ENCODE measurements at regions not wholly inside any gene's neighbourhood (a gene's known extent, or its start where the extent isn't known, plus 50 kb on each side); places are given as distances from the start of the nearest gene placed in this dataset.
"Not testable (repeated sequence)": the region's sequence is repeated elsewhere in the genome, so short reads cannot be mapped to it uniquely, and the experiment has no call there.

DNA sequence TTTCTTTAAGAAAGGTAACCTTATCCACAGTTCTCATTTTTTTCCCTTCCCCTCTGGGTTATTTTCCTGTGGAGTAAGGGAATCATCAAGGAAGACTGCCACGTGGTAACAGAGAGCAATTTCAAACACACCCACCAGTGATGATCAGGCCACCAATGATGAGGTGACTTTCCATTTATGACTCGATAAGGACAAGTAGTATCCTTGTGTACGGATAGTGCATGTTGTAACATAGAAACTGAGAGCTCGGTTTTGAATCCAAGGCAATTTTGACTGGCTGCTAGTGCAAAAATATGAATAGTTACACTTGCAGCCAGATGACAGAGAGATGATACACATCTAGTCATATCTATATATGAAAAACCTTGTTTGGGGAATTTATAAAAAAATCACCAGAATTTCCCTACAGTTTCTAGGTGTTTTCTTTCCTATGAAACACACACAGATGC, 143.6 kb upstream of the TCF4 start:
- Mint-ChIP-seq H3K27ac (no peak overlapping the region), H3K4me3 (no peak overlapping the region), H3K4me1 (no peaks in the 10 kb centered on the region), H3K36me3 (no peaks in the 10 kb centered on the region), H3K27me3 (no peaks in the 10 kb centered on the region), H3K9me3 (no peaks in the 10 kb centered on the region)
- ChIA-PET CTCF (no interaction called here), POLR2A (no interaction called here)
- DNase-seq (no peak), ATAC-seq (replicated peaks in 1 of 4) (no peak)
- Histone ChIP-seq H3K9me3 (no peaks in the 10 kb centered on the region), H3K4me1 (ENCODE audit: control insufficient read depth in 1 of 2, extremely low read depth in 1 of 2, insufficient read depth in 2 of 2, low read length in 2 of 2) (no peaks in the 10 kb centered on the region), H3K36me3 (ENCODE audit: control insufficient read depth in 2 of 2, extremely low read depth in 1 of 2, insufficient read depth in 1 of 2, low read length in 1 of 2) (no peaks in the 10 kb centered on the region), H3K27ac (ENCODE audit: low read length) (no peak overlapping the region), H3K4me3 (ENCODE audit: control insufficient read depth in 1 of 2, extremely low read depth in 1 of 2, low read length in 1 of 2) (no peak overlapping the region), H3K27me3 (replicated peaks in 1 of 2; ENCODE audit: control insufficient read depth in 2 of 2, extremely low read depth in 1 of 2, insufficient read depth in 2 of 2, low read length in 1 of 2) (no peaks in the 10 kb centered on the region)
- WGBS (ENCODE audit: insufficient coverage), result no CpG with 5 or more reads among the region's 4 CpGs

DNA sequence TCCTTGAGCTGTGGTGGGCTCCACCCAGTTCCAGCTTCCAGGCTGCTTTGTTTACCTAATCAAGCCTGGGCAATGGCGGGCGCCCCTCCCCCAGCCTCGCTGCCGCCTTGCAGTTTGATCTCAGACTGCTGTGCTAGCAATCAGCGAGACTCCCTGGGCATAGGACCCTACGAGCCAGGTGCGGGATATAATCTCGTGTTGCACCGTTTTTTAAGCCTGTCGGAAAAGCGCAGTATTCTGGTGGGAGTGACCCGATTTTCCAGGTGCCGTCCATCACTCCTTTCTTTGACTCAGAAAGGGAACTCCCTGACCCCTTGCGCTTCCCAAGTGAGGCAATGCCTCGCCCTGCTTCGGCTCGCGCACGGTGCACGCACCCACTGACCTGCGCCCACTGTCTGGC, 133.0 kb upstream of the TCF4 start:
- H3K27me3 ChIP-seq (replicated peaks in 1 of 2; ENCODE audit: control insufficient read depth in 2 of 2, extremely low read depth in 1 of 2, insufficient read depth in 2 of 2, low read length in 1 of 2); H3K4me3 Mint-ChIP-seq; H3K4me1 ChIP-seq (ENCODE audit: control insufficient read depth in 1 of 2, extremely low read depth in 1 of 2, insufficient read depth in 2 of 2, low read length in 2 of 2); CTCF ChIA-PET; H3K36me3 ChIP-seq (ENCODE audit: control insufficient read depth in 2 of 2, extremely low read depth in 1 of 2, insufficient read depth in 1 of 2, low read length in 1 of 2); ATAC-seq (replicated peaks in 1 of 4); DNase-seq; H3K4me1 Mint-ChIP-seq; H3K9me3 Mint-ChIP-seq; H3K9me3 ChIP-seq; H3K27me3 Mint-ChIP-seq; H3K27ac ChIP-seq (ENCODE audit: low read length); H3K36me3 Mint-ChIP-seq; H3K27ac Mint-ChIP-seq; H3K4me3 ChIP-seq (ENCODE audit: control insufficient read depth in 1 of 2, extremely low read depth in 1 of 2, low read length in 1 of 2); POLR2A ChIA-PET: not testable (repeated sequence)
- WGBS (ENCODE audit: insufficient coverage), result 91% methylated on average over 7 of the region's 21 CpGs

DNA sequence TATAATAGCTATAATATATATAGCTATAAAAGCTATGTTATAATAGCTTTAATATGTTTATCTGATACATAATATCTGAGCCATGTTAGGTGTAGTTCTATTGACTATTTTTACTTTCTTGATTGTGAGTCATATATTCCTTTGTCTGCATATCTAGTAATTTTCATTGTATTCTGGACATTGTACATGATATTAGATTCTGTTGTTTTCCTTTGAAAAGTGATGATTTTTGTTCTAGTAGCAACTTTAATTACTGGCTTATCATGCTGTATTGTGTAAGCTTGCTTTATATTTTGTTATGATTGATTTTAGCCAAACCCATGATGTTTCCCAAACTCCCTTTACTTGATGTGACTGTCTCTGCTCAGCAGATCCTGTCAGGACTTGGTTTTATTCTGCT, 125.7 kb upstream of the TCF4 start:
- Histone ChIP-seq H3K27me3 (replicated peaks in 1 of 2; ENCODE audit: control insufficient read depth in 2 of 2, extremely low read depth in 1 of 2, insufficient read depth in 2 of 2, low read length in 1 of 2) (no peaks in the 10 kb centered on the region), H3K4me3 (ENCODE audit: control insufficient read depth in 1 of 2, extremely low read depth in 1 of 2, low read length in 1 of 2) (no peak overlapping the region), H3K36me3 (ENCODE audit: control insufficient read depth in 2 of 2, extremely low read depth in 1 of 2, insufficient read depth in 1 of 2, low read length in 1 of 2) (no peaks in the 10 kb centered on the region), H3K4me1 (ENCODE audit: control insufficient read depth in 1 of 2, extremely low read depth in 1 of 2, insufficient read depth in 2 of 2, low read length in 2 of 2) (no peaks in the 10 kb centered on the region), H3K9me3 (peaks cover 8% of the 10 kb centered on the region), H3K27ac (ENCODE audit: low read length) (no peak overlapping the region)
- ChIA-PET POLR2A (no interaction called here), CTCF (no interaction called here)
- Mint-ChIP-seq H3K4me3 (no peak overlapping the region), H3K4me1 (no peaks in the 10 kb centered on the region), H3K27ac (no peak overlapping the region), H3K27me3 (no peaks in the 10 kb centered on the region), H3K9me3 (peaks cover 12 to 31% (median 14%) of the 10 kb centered on the region in 3 donors), H3K36me3 (no peaks in the 10 kb centered on the region)
- ATAC-seq (replicated peaks in 1 of 4) (no peak), DNase-seq (no peak)

DNA sequence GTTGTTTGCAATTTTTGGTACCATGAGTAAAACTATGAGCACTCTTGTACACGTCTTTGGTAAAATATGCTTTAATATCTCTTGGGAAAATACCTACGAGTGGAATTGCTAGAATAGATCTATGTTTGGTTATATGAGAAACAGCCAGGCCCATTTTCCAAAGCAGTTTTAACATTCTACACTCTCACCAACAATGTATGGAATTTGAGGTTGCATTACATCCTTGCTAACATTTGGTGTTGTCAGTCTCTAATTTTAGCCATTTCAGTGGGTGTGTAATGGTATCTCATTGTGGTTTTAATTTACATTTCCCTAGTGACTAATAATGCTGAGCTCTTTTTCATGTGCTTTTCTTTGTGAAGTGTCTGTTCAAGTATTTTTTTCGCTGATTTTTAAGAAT, 118.9 kb upstream of the TCF4 start:
- CTCF ChIA-PET, result no interaction called here
- Mint-ChIP-seq H3K36me3 (no peaks in the 10 kb centered on the region), H3K27ac (no peak overlapping the region), H3K27me3 (no peaks in the 10 kb centered on the region), H3K9me3 (peaks cover 9 to 19% (median 12%) of the 10 kb centered on the region in 3 donors), H3K4me1 (no peaks in the 10 kb centered on the region), H3K4me3 (no peak overlapping the region)
- ATAC-seq (replicated peaks in 1 of 4) (no peak), DNase-seq (no peak)
- H3K9me3 ChIP-seq, result peaks cover 4% of the 10 kb centered on the region
- POLR2A ChIA-PET, result no interaction called here
- H3K4me3 ChIP-seq (ENCODE audit: control insufficient read depth in 1 of 2, extremely low read depth in 1 of 2, low read length in 1 of 2), result no peak overlapping the region
- no peaks in the 10 kb centered on the region for H3K27me3 ChIP-seq (replicated peaks in 1 of 2; ENCODE audit: control insufficient read depth in 2 of 2, extremely low read depth in 1 of 2, insufficient read depth in 2 of 2, low read length in 1 of 2)
- no peaks in the 10 kb centered on the region for H3K36me3 ChIP-seq (ENCODE audit: control insufficient read depth in 2 of 2, extremely low read depth in 1 of 2, insufficient read depth in 1 of 2, low read length in 1 of 2)
- no peaks in the 10 kb centered on the region for H3K4me1 ChIP-seq (ENCODE audit: control insufficient read depth in 1 of 2, extremely low read depth in 1 of 2, insufficient read depth in 2 of 2, low read length in 2 of 2)
- WGBS (ENCODE audit: insufficient coverage), result no CpG with 5 or more reads among the region's 3 CpGs
- H3K27ac ChIP-seq (ENCODE audit: low read length), result no peak overlapping the region

DNA sequence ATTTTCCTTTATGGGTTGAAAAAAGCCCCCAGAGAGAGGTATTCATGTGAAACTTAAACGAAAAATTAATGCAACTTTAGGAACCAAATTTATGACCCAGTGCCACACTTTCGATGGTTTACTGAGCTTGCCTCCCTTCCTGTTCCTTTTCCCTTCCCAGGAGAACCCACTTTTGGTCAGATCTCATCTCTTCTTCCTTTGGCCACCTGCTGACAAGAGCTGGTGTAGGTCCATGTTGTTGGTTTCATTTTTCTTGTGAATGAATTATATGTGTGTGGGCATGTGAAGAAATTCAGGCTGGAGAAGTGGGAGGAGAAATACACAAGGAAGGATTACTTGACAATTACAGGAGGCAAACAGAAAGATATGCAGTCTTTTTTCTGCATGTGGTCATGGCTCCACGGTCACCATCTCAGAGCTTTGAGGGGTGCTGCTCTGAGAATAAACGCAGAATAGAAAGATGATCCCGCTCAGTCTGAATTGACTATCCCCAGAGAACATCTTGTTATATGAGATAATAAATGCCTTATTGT, 111.3 kb upstream of the TCF4 start:
- H3K27me3 Mint-ChIP-seq, result peaks cover 0 to 5% of the 10 kb centered on the region in 2 donors
- ATAC-seq (replicated peaks in 1 of 4) (no peak), DNase-seq (no peak)
- no peak overlapping the region for H3K27ac ChIP-seq (ENCODE audit: low read length)
- CTCF ChIA-PET, result no interaction called here
- H3K36me3 Mint-ChIP-seq, result no peaks in the 10 kb centered on the region
- WGBS (ENCODE audit: insufficient coverage), result 72% methylated on average over 3 of the region's 5 CpGs
- H3K9me3 ChIP-seq, result no peaks in the 10 kb centered on the region
- H3K36me3 ChIP-seq (ENCODE audit: control insufficient read depth in 2 of 2, extremely low read depth in 1 of 2, insufficient read depth in 1 of 2, low read length in 1 of 2), result no peaks in the 10 kb centered on the region
- peaks cover 7 to 15% (median 11%) of the 10 kb centered on the region in 3 donors for H3K9me3 Mint-ChIP-seq
- POLR2A ChIA-PET, result no interaction called here
- H3K4me1 Mint-ChIP-seq, result no peaks in the 10 kb centered on the region
- H3K27me3 ChIP-seq (replicated peaks in 1 of 2; ENCODE audit: control insufficient read depth in 2 of 2, extremely low read depth in 1 of 2, insufficient read depth in 2 of 2, low read length in 1 of 2), result no peaks in the 10 kb centered on the region
- H3K4me3 ChIP-seq (ENCODE audit: control insufficient read depth in 1 of 2, extremely low read depth in 1 of 2, low read length in 1 of 2), result no peak overlapping the region
- no peak overlapping the region for H3K27ac Mint-ChIP-seq
- H3K4me1 ChIP-seq (ENCODE audit: control insufficient read depth in 1 of 2, extremely low read depth in 1 of 2, insufficient read depth in 2 of 2, low read length in 2 of 2), result no peaks in the 10 kb centered on the region
- no peak overlapping the region for H3K4me3 Mint-ChIP-seq

DNA sequence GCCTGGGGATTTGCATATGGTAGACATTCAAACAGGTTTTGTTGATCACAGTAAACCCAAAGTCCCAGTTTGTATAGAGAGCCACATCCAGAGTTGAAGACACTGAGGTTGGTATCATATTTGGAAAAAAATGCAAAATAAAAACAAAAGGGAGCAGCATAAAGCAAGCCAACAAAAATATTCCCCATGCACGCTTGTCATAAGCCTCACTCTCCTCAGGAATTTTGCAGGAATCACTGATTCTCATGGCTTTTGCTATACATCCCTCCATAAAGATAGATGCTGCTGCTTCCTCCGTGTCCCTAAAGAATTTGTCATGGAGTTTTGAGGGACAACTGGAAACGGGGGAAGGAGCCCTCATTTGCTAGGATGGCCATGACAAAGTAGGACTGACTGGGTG, 108.8 kb upstream of the TCF4 start:
- DNase-seq (no peak), ATAC-seq (replicated peaks in 1 of 4) (no peak)
- no peaks in the 10 kb centered on the region for H3K4me1 ChIP-seq (ENCODE audit: control insufficient read depth in 1 of 2, extremely low read depth in 1 of 2, insufficient read depth in 2 of 2, low read length in 2 of 2)
- 72% methylated on average over 2 of the region's 3 CpGs for WGBS (ENCODE audit: insufficient coverage)
- H3K36me3 ChIP-seq (ENCODE audit: control insufficient read depth in 2 of 2, extremely low read depth in 1 of 2, insufficient read depth in 1 of 2, low read length in 1 of 2), result no peaks in the 10 kb centered on the region
- no peak overlapping the region for H3K4me3 Mint-ChIP-seq
- no peak overlapping the region for H3K4me3 ChIP-seq (ENCODE audit: control insufficient read depth in 1 of 2, extremely low read depth in 1 of 2, low read length in 1 of 2)
- H3K27ac Mint-ChIP-seq, result no peak overlapping the region
- no peaks in the 10 kb centered on the region for H3K9me3 ChIP-seq
- peaks cover 3 to 8% (median 5%) of the 10 kb centered on the region in 3 donors for H3K9me3 Mint-ChIP-seq
- ChIA-PET POLR2A (no interaction called here), CTCF (no interaction called here)
- no peaks in the 10 kb centered on the region for H3K36me3 Mint-ChIP-seq
- H3K27me3 ChIP-seq (replicated peaks in 1 of 2; ENCODE audit: control insufficient read depth in 2 of 2, extremely low read depth in 1 of 2, insufficient read depth in 2 of 2, low read length in 1 of 2), result no peaks in the 10 kb centered on the region
- H3K4me1 Mint-ChIP-seq, result no peaks in the 10 kb centered on the region
- H3K27me3 Mint-ChIP-seq, result peaks cover 0 to 5% of the 10 kb centered on the region in 2 donors
- no peak overlapping the region for H3K27ac ChIP-seq (ENCODE audit: low read length)

DNA sequence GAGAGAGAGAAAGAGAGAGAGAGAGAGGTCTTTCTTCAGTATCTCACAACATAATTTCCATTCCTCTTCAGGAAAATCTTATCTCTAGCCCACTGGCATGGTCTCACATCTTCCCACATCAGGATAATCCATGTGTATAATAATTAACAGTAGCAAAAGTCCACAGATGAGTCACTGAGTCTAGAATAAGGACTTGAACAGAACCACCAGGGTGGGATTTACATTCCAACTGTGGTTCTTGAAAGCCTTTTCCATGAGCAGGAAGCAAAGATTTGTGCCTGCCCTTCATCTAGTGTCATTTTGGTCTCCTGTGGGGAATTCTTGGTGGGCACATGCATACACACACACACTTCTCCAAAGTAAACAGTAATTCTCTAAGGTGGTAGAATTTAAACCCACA, 107.1 kb upstream of the TCF4 start:
- H3K27me3 Mint-ChIP-seq, result peaks cover 2 to 5% of the 10 kb centered on the region in 2 donors
- POLR2A ChIA-PET, result no interaction called here
- Histone ChIP-seq H3K27ac (ENCODE audit: low read length) (no peak overlapping the region), H3K36me3 (ENCODE audit: control insufficient read depth in 2 of 2, extremely low read depth in 1 of 2, insufficient read depth in 1 of 2, low read length in 1 of 2) (no peaks in the 10 kb centered on the region), H3K4me3 (ENCODE audit: control insufficient read depth in 1 of 2, extremely low read depth in 1 of 2, low read length in 1 of 2) (no peak overlapping the region), H3K4me1 (ENCODE audit: control insufficient read depth in 1 of 2, extremely low read depth in 1 of 2, insufficient read depth in 2 of 2, low read length in 2 of 2) (no peaks in the 10 kb centered on the region), H3K9me3 (no peaks in the 10 kb centered on the region), H3K27me3 (replicated peaks in 1 of 2; ENCODE audit: control insufficient read depth in 2 of 2, extremely low read depth in 1 of 2, insufficient read depth in 2 of 2, low read length in 1 of 2) (no peaks in the 10 kb centered on the region)
- ATAC-seq (replicated peaks in 1 of 4) (no peak), DNase-seq (no peak)
- H3K4me3 Mint-ChIP-seq, result no peak overlapping the region
- no peak overlapping the region for H3K27ac Mint-ChIP-seq
- H3K9me3 Mint-ChIP-seq, result peaks cover 3 to 8% (median 5%) of the 10 kb centered on the region in 3 donors
- H3K36me3 Mint-ChIP-seq, result no peaks in the 10 kb centered on the region
- CTCF ChIA-PET, result no interaction called here
- no peaks in the 10 kb centered on the region for H3K4me1 Mint-ChIP-seq
